Lower leg skin (tissue), 4 donors: ENCODE measurements at regions not wholly inside any gene's neighbourhood (a gene's known extent, or its start where the extent isn't known, plus 50 kb on each side); places are given as distances from the start of the nearest gene placed in this dataset.
"Not testable (repeated sequence)": the region's sequence is repeated elsewhere in the genome, so short reads cannot be mapped to it uniquely, and the experiment has no call there.

ENCODE experiments used
- DNase-seq, 2 donors: peaks; one replicate each; pipeline ENCODE4 v3.0.0-alpha.2; 2019; ENCODE audit warnings: low spot score in 2 of 2
- H3K4me3 ChIP-seq: fragments of 200-600 bp; sonication (generic); 2 replicates; pipeline ENCODE4 v1.5.1; 2017; ENCODE audit warnings: mild to moderate bottlenecking, low read depth; ENCODE audit not compliant: poor library complexity, severe bottlenecking
- POLR2A ChIP-seq, 2 donors: fragments of 450-650 bp; IDR thresholded peaks; one replicate each; pipeline ENCODE4 v1.6.1; 2016 to 2017; ENCODE audit warnings: antibody characterized with exemption in 2 of 2, mild to moderate bottlenecking in 1 of 2, moderate library complexity in 1 of 2
- WGBS, 2 donors: methylation state at CpG; one replicate each; pipeline ENCODE4 v1.1.5; 2018; 5-methylcytosine and 5-hydroxymethylcytosine counted together
- intact Hi-C: fragments of 100-400 bp; cut with DNase I; formaldehyde crosslinking; loops from one replicate; pipeline ENCODE4 v1.15.0; 2023; ENCODE audit warnings: low total_unique reads
- TF ChIP-seq, protein P1 (sequence below), 3 donors: fragments of 450-650 bp; IDR thresholded peaks; one replicate each; pipeline ENCODE4 v1.5.1; 2016; ENCODE audit warnings: antibody characterized with exemption in 3 of 3, mild to moderate bottlenecking in 3 of 3, moderate library complexity in 2 of 3

DNA sequence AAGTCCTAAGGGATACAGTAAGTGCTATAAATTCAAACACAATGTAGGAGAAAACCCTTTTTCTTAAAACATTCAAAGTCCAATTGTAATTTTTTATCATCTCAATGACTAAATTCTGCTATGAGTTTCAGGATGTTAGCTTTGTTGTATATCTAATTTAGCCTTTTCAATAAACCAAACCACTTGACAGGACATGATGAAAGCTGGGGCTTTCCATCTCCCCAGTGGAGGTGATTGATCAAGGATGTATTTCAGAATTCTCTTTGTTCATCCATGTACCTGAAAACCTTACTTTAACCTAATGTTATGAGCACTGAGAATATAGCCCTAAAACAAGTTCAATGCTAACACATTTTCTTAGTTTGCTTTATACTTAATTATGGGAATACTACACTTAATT, 639.0 kb upstream of the ITGA1 start:
- TF ChIP-seq, protein P1, sequence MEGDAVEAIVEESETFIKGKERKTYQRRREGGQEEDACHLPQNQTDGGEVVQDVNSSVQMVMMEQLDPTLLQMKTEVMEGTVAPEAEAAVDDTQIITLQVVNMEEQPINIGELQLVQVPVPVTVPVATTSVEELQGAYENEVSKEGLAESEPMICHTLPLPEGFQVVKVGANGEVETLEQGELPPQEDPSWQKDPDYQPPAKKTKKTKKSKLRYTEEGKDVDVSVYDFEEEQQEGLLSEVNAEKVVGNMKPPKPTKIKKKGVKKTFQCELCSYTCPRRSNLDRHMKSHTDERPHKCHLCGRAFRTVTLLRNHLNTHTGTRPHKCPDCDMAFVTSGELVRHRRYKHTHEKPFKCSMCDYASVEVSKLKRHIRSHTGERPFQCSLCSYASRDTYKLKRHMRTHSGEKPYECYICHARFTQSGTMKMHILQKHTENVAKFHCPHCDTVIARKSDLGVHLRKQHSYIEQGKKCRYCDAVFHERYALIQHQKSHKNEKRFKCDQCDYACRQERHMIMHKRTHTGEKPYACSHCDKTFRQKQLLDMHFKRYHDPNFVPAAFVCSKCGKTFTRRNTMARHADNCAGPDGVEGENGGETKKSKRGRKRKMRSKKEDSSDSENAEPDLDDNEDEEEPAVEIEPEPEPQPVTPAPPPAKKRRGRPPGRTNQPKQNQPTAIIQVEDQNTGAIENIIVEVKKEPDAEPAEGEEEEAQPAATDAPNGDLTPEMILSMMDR (IDR thresholded peaks at IDR 0.05) = no peak
- no peak for TF ChIP-seq POLR2A (IDR thresholded peaks at IDR 0.05)
- DNase-seq = no peak
- H3K4me3 ChIP-seq = no peak overlapping the region
- intact Hi-C loops = no loop called here

DNA sequence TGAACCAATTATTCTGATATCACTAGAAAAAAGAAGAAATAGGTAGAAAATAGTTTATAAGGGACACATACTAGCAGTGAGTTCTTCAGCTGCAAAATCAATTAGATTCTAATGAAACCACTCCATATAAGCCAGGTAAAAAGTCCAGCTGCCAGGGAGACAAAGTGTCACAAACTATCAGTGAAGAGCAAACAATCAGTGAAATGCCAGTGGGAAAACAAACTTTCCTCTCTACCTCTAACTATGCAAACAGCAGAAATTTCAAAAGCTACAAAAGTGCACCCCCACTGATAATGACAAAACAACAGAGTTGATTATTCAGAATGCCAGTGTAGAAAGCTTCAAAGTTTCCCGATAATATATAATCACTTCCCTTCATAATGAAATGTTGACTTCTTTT, 637.2 kb upstream of the ITGA1 start:
- TF ChIP-seq, protein P1 (IDR thresholded peaks at IDR 0.05) = no peak
- no peak for DNase-seq
- no peak overlapping the region for H3K4me3 ChIP-seq
- whole genome bisulfite sequencing, 2 donors = 85 to 86% methylated on average over 1 of the region's 1 CpG
- intact Hi-C loops = no loop called here

DNA sequence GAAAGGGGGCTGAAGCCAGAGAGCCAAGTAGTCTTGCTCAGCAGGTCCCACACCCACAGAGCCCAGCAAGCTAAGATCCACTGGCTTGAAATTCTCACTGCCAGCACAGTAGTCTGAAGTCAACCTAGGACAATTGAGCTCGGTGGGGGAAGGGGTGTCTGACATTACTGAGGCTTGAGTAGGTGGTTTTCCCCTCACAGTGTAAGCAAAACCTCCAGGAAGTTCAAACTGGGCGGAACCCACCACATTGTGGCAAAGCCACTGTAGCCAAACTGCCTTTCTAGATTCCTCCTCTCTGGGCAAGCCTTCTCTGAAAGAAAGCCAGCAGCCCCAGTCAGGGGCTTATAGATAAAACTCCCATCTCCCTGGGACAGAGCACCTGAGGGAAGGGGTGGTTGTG, 630.9 kb upstream of the ITGA1 start:
- WGBS, 2 donors = 64 to 81% methylated on average over 2 of the region's 2 CpGs
- intact Hi-C loops, DNase-seq, H3K4me3 ChIP-seq: not testable (repeated sequence)

DNA sequence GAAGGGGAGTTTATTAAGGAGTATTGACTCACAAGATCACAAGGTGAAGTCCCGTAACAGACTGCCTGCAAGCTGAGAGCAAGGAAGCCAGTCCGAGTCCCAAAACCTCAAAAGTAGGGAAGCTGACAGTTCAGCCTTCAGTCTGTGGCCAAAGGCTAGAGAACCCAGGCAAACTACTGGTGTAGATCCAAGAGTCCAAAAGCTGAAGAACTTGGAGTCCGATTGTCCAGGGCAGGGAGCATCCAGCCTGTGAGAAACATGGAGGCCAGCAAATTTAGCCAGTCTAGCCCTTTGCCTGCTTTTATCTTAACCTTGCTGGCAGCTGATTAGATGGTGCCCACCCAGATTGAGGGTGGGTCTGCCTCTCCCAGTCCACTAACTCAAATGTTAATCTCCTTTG, 621.9 kb upstream of the ITGA1 start:
- 88 to 94% methylated on average over 3 of the region's 3 CpGs for WGBS, 2 donors
- intact Hi-C loops, DNase-seq, H3K4me3 ChIP-seq: not testable (repeated sequence)

DNA sequence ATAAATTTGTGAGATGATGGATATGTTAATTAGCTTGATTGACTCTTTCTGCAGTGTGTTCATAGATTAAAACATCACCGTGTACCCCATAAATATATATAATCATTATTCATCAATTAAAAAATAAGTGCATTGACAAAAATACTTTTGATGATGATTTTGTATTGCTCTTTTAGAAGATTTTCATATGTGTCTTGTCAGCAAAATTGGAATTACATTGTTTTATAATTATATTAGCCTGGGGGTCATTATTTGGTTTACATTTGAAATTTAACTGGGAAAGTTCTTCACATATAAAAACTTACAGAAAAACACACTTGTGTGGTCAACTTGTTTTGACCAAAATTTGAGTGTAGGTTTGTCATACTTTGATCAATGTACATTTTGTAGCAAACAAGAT, 614.6 kb upstream of the ITGA1 start:
- TF ChIP-seq, protein P1 (IDR thresholded peaks at IDR 0.05) = no peak
- intact Hi-C loops = no loop called here
- no peak overlapping the region for H3K4me3 ChIP-seq
- no peak for DNase-seq
- WGBS, 2 donors = 93 to 98% methylated on average over 1 of the region's 1 CpG

DNA sequence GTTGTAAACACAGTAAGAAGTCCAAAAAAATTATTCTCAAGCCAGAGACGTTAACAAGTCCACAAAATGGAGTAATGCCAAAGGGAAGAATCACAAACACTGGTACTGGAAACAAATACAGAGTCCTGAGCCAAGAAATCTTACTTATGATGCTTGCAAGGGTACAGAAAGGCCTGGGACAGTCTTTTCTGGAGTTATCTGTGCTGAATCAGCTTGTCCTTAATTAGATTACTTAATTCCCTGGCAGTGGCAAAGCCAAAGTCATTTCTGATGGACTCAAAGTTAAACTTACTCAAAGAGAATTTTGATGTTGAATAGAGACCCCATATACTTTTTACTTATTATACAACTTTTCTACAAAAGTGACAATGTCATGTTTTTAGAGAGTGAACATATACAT, 610.5 kb upstream of the ITGA1 start:
- H3K4me3 ChIP-seq = no peak overlapping the region
- WGBS, 2 donors = 7 to 25% methylated on average over 1 of the region's 1 CpG
- TF ChIP-seq, protein P1 (IDR thresholded peaks at IDR 0.05) = no peak
- TF ChIP-seq POLR2A (IDR thresholded peaks at IDR 0.05) = no peak
- DNase-seq = no peak
- intact Hi-C loops = no loop called here

DNA sequence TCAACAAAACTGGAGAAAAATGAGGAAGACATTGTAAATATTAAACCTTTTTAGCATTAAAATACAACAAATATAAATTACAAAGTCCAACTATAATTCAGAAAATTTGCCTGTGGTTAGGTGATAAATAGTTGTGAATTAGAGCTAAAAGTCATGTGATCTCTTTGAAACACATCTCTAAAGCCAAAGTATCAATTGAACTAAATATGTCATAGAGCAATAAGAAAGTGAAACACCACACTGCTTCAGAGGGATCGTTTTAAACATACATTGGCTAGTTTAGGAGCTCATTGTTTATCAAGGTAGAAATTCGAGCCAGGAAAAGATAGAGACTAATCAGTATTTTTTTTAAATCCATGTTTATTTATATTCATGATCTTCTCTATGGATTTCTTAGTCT, 606.3 kb upstream of the ITGA1 start:
- TF ChIP-seq, protein P1 (IDR thresholded peaks at IDR 0.05) = no peak
- no peak for TF ChIP-seq POLR2A (IDR thresholded peaks at IDR 0.05)
- intact Hi-C loops = no loop called here
- DNase-seq = no peak
- 53 to 56% methylated on average over 2 of the region's 2 CpGs for whole genome bisulfite sequencing, 2 donors
- H3K4me3 ChIP-seq = no peak overlapping the region
